Ishikawa (cell line): ENCODE measurements at regions not wholly inside any gene's neighbourhood (a gene's known extent, or its start where the extent isn't known, plus 50 kb on each side); places are given as distances from the start of the nearest gene placed in this dataset.

Experiments used
- FOXM1 ChIP-seq: IDR thresholded peaks from 2 replicates; pipeline ENCODE4 v1.6.1; 2012; ENCODE audit warnings: low read depth, borderline replicate concordance
- MAX ChIP-seq: IDR thresholded peaks from 2 replicates; pipeline ENCODE4 v1.6.1; 2012
- TCF12 ChIP-seq: IDR thresholded peaks from 2 replicates; pipeline ENCODE4 v1.6.1; 2012; ENCODE audit warnings: low read depth
- ZBTB7A ChIP-seq: IDR thresholded peaks from 2 replicates; pipeline ENCODE4 v1.6.1; 2012; ENCODE audit warnings: low read depth
- TF ChIP-seq, protein P1 (sequence below): IDR thresholded peaks from 2 replicates; pipeline ENCODE4 v1.6.1; 2012; ENCODE audit warnings: low read depth, mild to moderate bottlenecking
- TF ChIP-seq, protein P2 (sequence below): IDR thresholded peaks from 2 replicates; pipeline ENCODE4 v1.6.1; 2012

- TF ChIP-seq FOXM1 (no peak), TCF12 (no peak), MAX (no peak), ZBTB7A (no peak)
- TF ChIP-seq, protein P1, sequence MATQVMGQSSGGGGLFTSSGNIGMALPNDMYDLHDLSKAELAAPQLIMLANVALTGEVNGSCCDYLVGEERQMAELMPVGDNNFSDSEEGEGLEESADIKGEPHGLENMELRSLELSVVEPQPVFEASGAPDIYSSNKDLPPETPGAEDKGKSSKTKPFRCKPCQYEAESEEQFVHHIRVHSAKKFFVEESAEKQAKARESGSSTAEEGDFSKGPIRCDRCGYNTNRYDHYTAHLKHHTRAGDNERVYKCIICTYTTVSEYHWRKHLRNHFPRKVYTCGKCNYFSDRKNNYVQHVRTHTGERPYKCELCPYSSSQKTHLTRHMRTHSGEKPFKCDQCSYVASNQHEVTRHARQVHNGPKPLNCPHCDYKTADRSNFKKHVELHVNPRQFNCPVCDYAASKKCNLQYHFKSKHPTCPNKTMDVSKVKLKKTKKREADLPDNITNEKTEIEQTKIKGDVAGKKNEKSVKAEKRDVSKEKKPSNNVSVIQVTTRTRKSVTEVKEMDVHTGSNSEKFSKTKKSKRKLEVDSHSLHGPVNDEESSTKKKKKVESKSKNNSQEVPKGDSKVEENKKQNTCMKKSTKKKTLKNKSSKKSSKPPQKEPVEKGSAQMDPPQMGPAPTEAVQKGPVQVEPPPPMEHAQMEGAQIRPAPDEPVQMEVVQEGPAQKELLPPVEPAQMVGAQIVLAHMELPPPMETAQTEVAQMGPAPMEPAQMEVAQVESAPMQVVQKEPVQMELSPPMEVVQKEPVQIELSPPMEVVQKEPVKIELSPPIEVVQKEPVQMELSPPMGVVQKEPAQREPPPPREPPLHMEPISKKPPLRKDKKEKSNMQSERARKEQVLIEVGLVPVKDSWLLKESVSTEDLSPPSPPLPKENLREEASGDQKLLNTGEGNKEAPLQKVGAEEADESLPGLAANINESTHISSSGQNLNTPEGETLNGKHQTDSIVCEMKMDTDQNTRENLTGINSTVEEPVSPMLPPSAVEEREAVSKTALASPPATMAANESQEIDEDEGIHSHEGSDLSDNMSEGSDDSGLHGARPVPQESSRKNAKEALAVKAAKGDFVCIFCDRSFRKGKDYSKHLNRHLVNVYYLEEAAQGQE: no peak
- TF ChIP-seq, protein P2, sequence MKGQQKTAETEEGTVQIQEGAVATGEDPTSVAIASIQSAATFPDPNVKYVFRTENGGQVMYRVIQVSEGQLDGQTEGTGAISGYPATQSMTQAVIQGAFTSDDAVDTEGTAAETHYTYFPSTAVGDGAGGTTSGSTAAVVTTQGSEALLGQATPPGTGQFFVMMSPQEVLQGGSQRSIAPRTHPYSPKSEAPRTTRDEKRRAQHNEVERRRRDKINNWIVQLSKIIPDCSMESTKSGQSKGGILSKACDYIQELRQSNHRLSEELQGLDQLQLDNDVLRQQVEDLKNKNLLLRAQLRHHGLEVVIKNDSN: no peak
These were observed 221.3 kb downstream of the FOXD2 start for GRCh38 chr1:47659146-47659545.
